ENCODE measurements at regions not wholly inside any gene's neighbourhood (a gene's known extent, or its start where the extent isn't known, plus 50 kb on each side); places are given as distances from the start of the nearest gene placed in this dataset.
"Not testable (repeated sequence)": the region's sequence is repeated elsewhere in the genome, so short reads cannot be mapped to it uniquely, and the experiment has no call there.

DNA sequence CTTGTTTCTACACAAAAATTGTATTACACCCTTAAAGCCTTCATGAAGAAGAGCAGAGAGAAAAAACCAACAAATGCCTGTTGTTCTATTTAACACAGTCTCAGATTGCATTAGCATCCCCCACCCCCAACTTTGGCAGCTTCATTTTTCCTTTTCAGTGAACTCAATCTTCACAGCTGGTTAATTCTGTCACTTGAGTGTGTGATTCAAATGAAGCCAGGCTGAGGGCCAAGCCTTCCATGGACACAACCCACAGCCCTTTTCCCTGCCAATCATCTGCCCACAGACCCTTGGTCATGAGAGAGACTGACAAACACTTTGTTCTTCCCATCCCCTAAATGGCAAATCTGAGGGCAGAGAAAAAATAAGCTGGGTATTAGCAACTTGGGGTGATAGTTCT, 217.5 kb upstream of the NMUR2 start:
- DNase-seq, result no peak

GRCh38 chr5:152623951-152624350, 218.9 kb upstream of the NMUR2 start:
- DNase-seq, result no peak

DNA sequence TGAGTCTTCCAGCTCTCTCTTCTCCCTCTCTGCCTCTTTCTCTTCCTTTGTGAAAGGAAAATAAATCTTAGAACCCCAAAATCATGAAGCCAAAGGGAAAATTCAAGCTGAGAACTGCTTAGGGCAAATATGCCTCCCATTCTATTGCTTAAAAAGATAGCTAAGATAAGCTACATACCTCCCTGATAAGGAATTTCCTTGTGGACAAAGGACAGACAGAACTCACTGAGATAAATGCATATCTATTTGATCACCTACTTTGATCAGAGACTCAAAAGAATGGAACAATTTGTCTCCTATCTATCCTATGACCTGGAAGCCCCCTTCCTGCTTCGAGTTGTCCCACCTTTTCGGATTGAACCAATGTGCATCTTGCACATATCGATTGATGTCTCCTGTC, 220.6 kb upstream of the NMUR2 start:
- DNase-seq, result no peak

DNA sequence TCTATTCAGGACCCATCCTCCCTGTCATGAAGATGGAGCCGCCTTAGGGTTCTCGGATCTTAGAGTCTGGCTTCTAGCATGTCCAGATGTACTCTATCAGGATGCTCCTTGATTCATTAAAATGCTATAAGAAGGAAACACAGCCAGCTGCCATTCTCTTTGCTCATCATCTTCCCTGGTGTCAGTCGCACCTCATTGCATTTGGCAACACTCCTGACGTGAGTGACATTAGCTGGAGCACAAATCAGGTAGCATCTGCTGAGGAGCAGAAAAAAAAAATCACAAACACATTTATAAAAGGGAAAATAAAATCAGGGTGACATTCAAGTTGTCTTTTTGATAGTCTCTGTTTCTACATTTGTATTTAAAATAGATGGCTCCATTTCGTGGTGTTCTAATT, 226.1 kb upstream of the NMUR2 start:
- DNase-seq, result no peak

GRCh38 chr5:152632360-152632759, 227.3 kb upstream of the NMUR2 start:
- DNase-seq, result no peak

- DNase-seq, result no peak
These were observed 229.5 kb upstream of the NMUR2 start for GRCh38 chr5:152634586-152634985.

GRCh38 chr5:152638996-152639552, 234.0 kb upstream of the NMUR2 start:
- no peak for DNase-seq

DNA sequence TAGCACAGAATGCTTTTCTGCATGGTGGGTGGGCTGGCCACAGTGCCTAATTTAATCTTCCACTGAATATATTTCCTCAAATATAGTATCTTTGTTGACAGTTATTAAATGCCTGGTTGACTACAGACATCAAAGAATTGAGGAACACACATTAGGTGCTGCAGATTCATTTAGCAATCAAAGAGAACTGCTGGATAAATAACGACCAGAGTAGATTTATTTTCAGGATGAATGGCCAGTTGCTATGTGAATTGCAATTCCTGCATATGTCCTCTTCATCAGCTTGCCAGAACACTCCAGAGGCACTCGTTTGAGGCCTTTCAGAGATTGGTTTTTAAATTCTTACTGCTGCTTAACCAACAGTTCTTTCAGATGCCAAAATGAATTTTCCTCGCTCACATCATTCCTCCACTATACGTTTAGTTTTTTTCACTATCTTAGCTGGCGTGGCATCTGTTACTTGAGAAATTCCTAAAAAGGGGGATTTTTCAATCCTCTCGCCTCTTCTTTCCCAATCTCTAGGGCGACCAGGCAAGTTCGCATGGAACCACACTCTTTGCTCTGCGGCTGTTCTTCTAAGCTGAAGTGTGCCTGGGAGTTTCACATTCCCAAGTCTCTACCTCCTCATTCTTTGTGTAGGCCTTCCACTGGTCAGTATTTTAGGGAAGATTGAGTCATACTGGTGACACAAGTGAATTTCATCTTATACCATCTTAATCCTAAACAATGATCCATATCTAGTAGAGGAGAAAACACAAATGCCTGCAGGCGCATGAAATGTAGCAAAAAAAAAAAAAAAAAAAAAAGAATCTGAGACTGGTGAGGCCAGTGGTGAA, 237.1 kb upstream of the NMUR2 start:
- no peak for DNase-seq

DNA sequence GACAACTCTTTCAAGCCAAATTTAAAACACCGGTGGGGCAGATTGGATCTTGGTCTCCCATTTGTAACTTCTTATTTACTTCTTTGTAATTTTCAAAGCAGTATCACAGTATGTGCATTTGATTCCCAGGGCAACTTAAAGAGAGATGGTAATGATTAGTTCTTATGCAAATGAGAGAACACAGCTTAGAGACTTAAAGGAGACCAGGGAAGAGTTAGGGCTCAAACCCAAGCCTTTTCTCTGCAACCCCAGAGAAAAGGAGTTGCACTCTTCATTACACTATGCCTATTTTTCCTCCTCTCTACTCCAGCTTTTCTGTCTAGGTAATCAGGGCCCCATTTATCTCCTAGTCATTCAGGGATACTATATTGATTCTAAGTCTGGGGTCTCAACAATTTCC, 237.8 kb upstream of the NMUR2 start:
- DNase-seq, result no peak

DNA sequence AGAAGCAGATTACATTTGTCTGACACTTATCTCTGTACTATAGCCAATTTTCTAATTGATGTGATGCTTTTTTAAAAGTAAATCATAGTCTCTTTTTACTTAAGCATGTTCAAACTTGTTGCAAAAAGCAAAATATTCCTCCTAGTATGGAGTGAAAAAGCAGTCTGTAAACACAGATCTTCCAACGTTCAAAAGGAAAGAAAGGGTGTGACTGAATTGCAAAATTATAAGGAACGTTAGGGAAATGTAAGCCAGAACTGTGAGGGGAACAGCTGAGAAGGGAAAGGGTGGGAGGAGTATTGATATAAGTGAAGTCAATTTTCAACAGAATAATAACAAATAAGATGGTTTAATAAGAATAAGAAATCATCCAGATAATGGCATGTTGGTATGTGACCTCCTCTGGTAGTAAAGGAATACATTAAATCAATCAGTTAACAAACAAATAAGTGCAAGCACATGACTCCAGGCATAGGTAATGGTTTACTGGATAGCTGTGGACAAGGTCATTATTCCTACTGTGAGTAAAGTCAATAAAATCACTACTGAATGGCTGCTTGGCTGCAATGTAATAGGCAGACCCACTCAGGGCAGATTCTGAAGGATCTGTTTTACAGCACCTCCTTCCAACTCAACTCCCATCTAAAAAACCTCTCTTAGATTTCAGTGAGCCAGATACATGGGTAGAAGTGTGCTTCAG, 239.1 kb upstream of the NMUR2 start:
- DNase-seq, result no peak

DNA sequence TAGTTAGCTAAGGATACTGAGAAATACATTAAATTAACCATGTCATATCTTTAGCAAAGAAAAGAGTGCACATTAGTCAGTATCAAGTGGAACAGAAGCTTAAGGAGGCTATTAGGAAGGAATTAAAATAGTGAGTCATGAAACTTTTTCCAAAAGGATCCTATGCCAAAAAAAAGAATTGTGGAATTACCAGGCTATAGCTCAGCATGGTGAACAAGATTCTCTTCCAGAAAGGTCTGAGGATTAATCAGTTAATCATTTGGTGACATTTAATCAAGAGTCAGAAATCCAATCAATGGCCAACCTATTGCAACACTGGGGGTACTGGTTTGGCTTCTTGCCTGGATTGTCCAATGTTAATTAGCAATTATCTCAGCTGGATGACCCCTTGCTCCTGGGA, 244.5 kb upstream of the NMUR2 start:
- no peak for DNase-seq

DNA sequence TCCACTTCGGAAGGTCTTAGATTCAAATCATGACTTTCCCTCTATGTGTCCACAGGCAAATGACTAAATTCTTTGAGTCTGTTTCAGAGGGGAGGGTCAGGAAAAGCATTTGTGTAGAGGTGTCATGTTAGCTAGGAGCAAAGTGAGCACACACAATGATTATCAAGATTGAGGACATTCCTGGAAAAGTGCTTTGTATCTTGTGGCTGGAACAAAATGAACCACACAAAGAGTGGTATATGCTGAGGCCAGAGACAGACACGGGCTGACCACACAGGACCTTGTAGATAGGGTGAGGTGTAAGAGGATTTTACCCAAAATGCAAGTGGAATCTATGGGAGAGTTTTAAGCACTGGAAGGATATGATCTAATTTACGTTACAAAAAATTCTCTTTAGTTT, 245.3 kb upstream of the NMUR2 start:
- no peak for DNase-seq

GRCh38 chr5:152659470-152659869, 254.4 kb upstream of the NMUR2 start:
- DNase-seq, result not testable (repeated sequence)

GRCh38 chr5:152673601-152674000, 268.5 kb upstream of the NMUR2 start:
- DNase-seq, result no peak

GRCh38 chr5:152674403-152674802, 269.3 kb upstream of the NMUR2 start:
- no peak for DNase-seq

DNA sequence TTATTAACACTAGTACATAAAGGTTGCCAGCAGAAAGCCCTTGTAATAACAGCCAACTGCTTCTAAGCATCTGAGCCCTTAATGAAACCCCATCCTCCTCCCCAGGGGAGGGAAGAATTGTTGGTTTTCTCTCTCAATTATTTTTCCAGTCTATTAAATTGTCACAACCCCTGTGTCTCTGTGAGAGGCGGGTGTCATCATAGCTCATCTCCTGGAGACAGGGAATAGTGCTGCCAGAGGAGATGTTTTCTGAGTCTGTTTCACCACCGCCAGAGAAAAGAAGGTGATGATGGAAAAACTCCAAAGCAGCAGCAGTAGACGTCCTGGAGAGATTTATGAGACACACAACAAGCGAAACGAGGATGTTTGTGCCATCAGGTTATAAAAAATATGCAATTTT, 271.1 kb upstream of the NMUR2 start:
- DNase-seq, result no peak

DNA sequence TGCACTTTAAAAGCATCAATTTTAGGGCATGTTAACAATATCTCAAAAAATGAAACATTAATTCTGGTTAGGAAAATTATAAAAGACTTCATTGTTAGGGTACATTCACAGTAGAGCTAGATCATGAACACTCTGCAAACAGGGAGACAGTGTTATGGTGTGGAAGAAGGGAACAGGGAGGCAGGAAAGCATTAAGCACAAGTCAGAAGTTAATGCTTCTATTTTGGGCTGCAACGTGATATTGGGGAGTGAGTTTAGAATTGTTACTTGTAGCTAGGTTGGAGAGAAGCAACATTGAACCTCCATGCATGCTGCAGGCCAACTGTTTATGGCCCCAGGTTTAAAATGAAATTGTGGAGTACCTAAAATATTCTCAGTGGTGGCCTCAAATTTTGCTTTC, 278.1 kb upstream of the NMUR2 start:
- no peak for DNase-seq

GRCh38 chr5:152686931-152687330, 281.9 kb upstream of the NMUR2 start:
- no peak for DNase-seq

DNA sequence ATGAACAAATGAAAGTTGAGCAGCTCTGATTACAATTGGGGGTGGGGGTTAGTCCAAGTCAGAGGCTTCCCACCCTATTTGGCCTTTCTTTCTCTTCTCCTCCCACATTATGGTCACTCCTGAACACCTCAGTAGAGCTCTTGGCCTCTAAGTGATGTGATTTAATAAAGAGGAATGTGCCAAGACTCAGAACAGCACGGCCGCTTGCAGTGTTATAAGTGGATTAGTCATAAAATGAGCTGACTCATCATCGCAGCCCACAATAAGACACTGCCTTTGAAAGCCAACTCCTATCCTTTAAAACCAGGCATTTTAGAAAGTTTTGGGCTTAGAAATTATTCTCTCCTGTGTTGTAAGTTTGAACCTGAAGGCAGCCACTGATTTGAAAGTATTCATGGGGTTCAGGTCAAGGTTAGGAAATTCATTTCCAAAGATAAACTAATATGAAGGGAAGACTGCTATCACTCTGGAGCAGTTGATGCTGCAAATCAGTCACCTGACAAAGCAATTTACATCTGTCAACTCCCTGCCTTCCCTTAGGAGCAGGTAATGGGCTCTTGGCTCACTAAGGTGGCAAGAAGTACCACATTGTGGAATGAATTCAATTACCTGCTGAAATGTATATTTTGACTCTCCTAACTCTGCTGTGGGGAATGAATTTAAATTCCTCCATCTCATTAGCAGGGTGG, 283.6 kb upstream of the NMUR2 start:
- DNase-seq, result no peak

DNA sequence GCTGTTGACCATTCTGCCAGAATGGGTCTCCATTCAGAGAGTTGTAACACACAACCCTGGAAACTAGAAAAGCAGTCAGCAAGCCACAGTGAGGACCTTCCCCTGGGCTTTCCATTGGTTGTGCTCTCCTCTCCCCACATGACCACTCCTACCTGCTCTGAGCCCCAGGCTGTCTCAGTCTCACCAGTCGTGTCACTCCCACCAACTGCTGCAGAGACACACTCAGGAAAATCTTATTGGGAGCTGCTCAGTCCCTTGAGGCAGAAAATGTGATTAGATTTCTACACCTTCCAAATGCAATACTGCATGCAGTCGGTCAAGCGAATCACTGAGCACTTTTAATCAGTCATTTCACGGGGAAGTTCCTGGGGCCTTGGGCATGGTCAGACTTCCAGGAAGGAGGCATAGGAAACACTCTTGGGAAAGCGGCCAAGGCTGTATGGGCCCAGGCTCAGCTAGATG, 284.2 kb upstream of the NMUR2 start:
- no peak for DNase-seq

GRCh38 chr5:152694231-152694630, 289.2 kb upstream of the NMUR2 start:
- no peak for DNase-seq

DNA sequence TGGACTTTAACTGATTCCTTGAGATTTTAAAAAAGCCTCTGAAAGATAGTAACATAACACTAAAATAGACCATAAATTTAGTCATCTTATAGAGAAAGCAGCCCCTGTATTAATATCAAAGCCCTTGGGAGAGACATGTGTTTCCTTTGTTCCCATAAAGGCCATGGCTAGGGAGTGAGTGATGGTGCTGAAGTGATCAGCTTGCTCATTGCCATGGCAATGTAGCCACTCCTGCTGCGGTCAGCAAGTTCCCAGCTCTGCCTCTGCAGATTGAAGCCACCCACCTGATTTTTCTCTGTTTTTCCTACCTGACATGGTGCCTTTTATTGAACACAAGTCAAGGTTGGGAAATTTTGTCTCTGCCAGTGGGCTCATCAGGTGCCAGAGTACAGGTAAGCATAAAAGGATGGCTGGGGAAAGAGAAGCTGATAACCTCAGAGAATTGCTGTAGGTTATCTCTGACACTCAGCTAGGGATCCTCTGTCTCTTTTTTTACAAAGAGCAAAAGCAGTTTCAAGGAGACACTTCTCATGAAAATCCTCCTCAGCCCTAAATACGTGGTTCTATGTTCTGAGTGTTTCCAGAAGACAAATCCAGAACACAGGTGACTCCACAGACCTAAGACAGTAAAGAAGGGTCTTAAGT, 296.3 kb upstream of the NMUR2 start:
- DNase-seq, result no peak

DNA sequence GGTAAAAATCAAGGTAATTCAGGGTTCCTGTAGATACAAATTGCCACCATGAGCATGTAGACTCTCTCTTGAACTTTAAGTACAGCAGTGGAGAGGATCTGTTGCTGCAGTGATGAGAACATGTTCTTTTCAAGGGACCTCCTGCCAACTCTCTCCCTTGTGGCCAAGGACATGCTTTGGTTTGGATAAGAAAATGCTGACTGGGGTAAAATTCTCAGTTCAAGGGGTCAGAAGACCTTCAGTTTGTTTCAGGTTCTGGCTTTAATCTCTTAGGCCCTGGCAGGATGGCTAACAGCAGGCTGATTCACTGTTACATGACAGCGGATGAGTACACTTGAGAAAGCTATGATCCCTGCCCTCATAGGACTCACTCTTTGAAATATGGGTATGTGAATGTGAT, 299.2 kb upstream of the NMUR2 start:
- DNase-seq, result no peak

All from activated gamma-delta T cell (primary cell).